ENCODE measurements at regions not wholly inside any gene's neighbourhood (a gene's known extent, or its start where the extent isn't known, plus 50 kb on each side); places are given as distances from the start of the nearest gene placed in this dataset.

DNA sequence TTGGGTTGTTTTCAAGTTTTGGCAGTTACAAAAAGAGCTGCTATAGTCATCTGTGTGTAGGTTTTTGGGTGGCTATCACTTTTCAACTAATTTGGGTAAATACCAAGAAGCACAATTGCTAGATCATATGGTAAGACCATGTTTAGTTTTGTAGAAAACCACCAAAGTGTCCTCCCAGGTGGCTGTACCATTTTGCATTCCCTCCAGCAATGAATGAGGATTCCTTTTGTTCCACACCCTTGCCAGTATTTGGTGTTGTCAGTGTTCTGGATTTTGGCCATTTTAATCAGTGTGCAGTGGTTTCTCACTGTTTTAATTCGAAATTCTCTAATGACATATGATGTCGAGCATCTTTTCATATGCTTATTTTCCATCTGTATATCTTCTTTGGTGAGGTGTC lies 457.5 kb upstream of the ARID1B start:
- no peak for DNase-seq (ENCODE audit: low read depth)

GRCh38 chr6:156316583-156317125 lies 460.5 kb upstream of the ARID1B start:
- TF ChIP-seq, protein P1, sequence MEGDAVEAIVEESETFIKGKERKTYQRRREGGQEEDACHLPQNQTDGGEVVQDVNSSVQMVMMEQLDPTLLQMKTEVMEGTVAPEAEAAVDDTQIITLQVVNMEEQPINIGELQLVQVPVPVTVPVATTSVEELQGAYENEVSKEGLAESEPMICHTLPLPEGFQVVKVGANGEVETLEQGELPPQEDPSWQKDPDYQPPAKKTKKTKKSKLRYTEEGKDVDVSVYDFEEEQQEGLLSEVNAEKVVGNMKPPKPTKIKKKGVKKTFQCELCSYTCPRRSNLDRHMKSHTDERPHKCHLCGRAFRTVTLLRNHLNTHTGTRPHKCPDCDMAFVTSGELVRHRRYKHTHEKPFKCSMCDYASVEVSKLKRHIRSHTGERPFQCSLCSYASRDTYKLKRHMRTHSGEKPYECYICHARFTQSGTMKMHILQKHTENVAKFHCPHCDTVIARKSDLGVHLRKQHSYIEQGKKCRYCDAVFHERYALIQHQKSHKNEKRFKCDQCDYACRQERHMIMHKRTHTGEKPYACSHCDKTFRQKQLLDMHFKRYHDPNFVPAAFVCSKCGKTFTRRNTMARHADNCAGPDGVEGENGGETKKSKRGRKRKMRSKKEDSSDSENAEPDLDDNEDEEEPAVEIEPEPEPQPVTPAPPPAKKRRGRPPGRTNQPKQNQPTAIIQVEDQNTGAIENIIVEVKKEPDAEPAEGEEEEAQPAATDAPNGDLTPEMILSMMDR (IDR thresholded peaks at IDR 0.05; ENCODE audit: low read depth, low read length, missing control alignments), result no peak
- in situ Hi-C loops (cut with HindIII; ENCODE audit: low sequenced_read_pairs), result no loop called here
- no peak for DNase-seq (ENCODE audit: low read depth)
- no peak overlapping the region for H3K4me3 ChIP-seq (ENCODE audit: low read depth, low read length)

More for the DNA sequence above, 457.5 kb upstream of the ARID1B start:
- in situ Hi-C loops (cut with HindIII; ENCODE audit: low sequenced_read_pairs), result no loop called here
- H3K4me3 ChIP-seq (ENCODE audit: low read depth, low read length), result no peak overlapping the region
- TF ChIP-seq, protein P1 (IDR thresholded peaks at IDR 0.05; ENCODE audit: low read depth, low read length, missing control alignments), result no peak

DNA sequence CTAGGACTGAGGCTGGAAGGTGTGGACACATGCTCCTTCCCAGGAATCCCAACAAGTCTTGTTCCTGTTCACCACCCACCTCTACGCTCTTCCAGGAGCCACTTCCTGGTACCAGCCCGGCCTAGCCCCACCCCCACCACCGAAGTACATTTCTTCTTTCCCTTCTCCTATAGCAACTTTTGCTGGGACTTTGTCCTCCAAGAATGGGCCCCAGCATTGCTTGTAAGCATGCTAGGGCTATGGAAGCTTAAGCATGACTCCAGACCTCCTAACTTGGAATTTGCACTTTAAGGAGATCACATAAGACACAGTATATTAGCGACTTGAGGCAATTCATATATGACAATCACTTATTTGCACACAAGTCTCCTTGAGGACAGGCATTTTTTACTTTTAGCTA lies 462.0 kb upstream of the ARID1B start:
- no peak for DNase-seq (ENCODE audit: low read depth)
- TF ChIP-seq, protein P1 (IDR thresholded peaks at IDR 0.05; ENCODE audit: low read depth, low read length, missing control alignments), result no peak
- in situ Hi-C loops (cut with HindIII; ENCODE audit: low sequenced_read_pairs), result no loop called here
- H3K4me3 ChIP-seq (ENCODE audit: low read depth, low read length), result no peak overlapping the region

- TF ChIP-seq, protein P1 (IDR thresholded peaks at IDR 0.05; ENCODE audit: low read depth, low read length, missing control alignments), result no peak
- in situ Hi-C loops (cut with HindIII; ENCODE audit: low sequenced_read_pairs), result no loop called here
- no peak overlapping the region for H3K4me3 ChIP-seq (ENCODE audit: low read depth, low read length)
- DNase-seq (ENCODE audit: low read depth), result no peak
These were observed 464.1 kb upstream of the ARID1B start for GRCh38 chr6:156313037-156313436.

GRCh38 chr6:156311291-156311690 lies 465.9 kb upstream of the ARID1B start:
- in situ Hi-C loops (cut with HindIII; ENCODE audit: low sequenced_read_pairs), result no loop called here
- H3K4me3 ChIP-seq (ENCODE audit: low read depth, low read length), result no peak overlapping the region
- TF ChIP-seq, protein P1 (IDR thresholded peaks at IDR 0.05; ENCODE audit: low read depth, low read length, missing control alignments), result no peak
- DNase-seq (ENCODE audit: low read depth), result no peak

GRCh38 chr6:156310701-156311100 lies 466.5 kb upstream of the ARID1B start:
- in situ Hi-C loops (cut with HindIII; ENCODE audit: low sequenced_read_pairs), result no loop called here

More at GRCh38 chr6:156310701-156311100, 466.5 kb upstream of the ARID1B start:
- no peak overlapping the region for H3K4me3 ChIP-seq (ENCODE audit: low read depth, low read length)
- TF ChIP-seq, protein P1 (IDR thresholded peaks at IDR 0.05; ENCODE audit: low read depth, low read length, missing control alignments), result no peak
- no peak for DNase-seq (ENCODE audit: low read depth)

Measured in astrocyte of the cerebellum (primary cell).